ENCODE measurements at regions not wholly inside any gene's neighbourhood (a gene's known extent, or its start where the extent isn't known, plus 50 kb on each side); places are given as distances from the start of the nearest gene placed in this dataset.

GRCh38 chr6:21332077-21332476, 261.5 kb upstream of the SOX4 start:
- TF ChIP-seq POLR2A (IDR thresholded peaks at IDR 0.05; ENCODE audit: borderline replicate concordance, extremely low read depth, insufficient read depth, insufficient read length), result no peak
- no peak for TF ChIP-seq CTCF (IDR thresholded peaks at IDR 0.05 in 2 of 3, conservative IDR thresholded peaks at IDR 0.05 in 1 of 3; ENCODE audit: borderline replicate concordance in 1 of 3, insufficient read depth in 1 of 3, low read depth in 2 of 3, low read length in 2 of 3)
- no peak for TF ChIP-seq EZH2phosphoT487 (IDR thresholded peaks at IDR 0.05; ENCODE audit: borderline replicate concordance)

Data from HCT116 (cell line).